Lung (tissue), 11 donors: ENCODE measurements at regions not wholly inside any gene's neighbourhood (a gene's known extent, or its start where the extent isn't known, plus 50 kb on each side); places are given as distances from the start of the nearest gene placed in this dataset.

Experiments used
- ATAC-seq: fragments of 200-7000 bp; cut with Tn5 transposase; one replicate; pipeline ENCODE4 v1.9.1; 2020; ENCODE audit warnings: moderate number of reproducible peaks; ENCODE audit not compliant: insufficient read depth, low FRiP score
- DNase-seq, 3 donors: peaks; one replicate each; pipeline ENCODE4 v3.0.0-alpha.2; 2013 to 2017
- H3K27ac ChIP-seq, 2 donors: one replicate each; pipeline ENCODE4 v1.5.1; 2013; ENCODE audit warnings: mild to moderate bottlenecking in 2 of 2, moderate library complexity in 2 of 2, control low read depth in 1 of 2, inconsistent platforms in 1 of 2, low read depth in 1 of 2, low read length in 1 of 2
- H3K27me3 ChIP-seq, 3 donors: one replicate each; pipeline ENCODE4 v1.5.1; 2013; ENCODE audit warnings: low read length in 2 of 3; ENCODE audit not compliant: control insufficient read depth in 3 of 3, insufficient read depth in 3 of 3
- H3K36me3 ChIP-seq, 4 donors: one replicate each; pipeline ENCODE4 v1.5.1; 2013; ENCODE audit warnings: low read length in 4 of 4, mild to moderate bottlenecking in 1 of 4, moderate library complexity in 1 of 4; ENCODE audit not compliant: control insufficient read depth in 4 of 4, insufficient read depth in 4 of 4
- H3K4me1 ChIP-seq, 5 donors: one replicate each; pipeline ENCODE4 v1.5.1; 2013; ENCODE audit warnings: low read length in 5 of 5, mild to moderate bottlenecking in 2 of 5, moderate library complexity in 1 of 5; ENCODE audit not compliant: control insufficient read depth in 5 of 5, insufficient read depth in 5 of 5
- H3K4me3 ChIP-seq: one replicate; pipeline ENCODE4 v1.5.1; 2013; ENCODE audit warnings: mild to moderate bottlenecking, control low read depth, moderate library complexity
- H3K9ac ChIP-seq, 2 donors: one replicate each; pipeline ENCODE4 v1.5.1; 2013; ENCODE audit warnings: low read length in 2 of 2, control low read depth in 1 of 2; ENCODE audit not compliant: insufficient read depth in 1 of 2
- H3K9me3 ChIP-seq, 4 donors: one replicate each; pipeline ENCODE4 v1.5.1; 2013; ENCODE audit warnings: low read length in 3 of 4, mild to moderate bottlenecking in 1 of 4, moderate library complexity in 1 of 4; ENCODE audit not compliant: control insufficient read depth in 4 of 4, insufficient read depth in 3 of 4
- CTCF ChIP-seq: IDR thresholded peaks from 2 replicates; pipeline ENCODE4 v1.5.1; 2012; ENCODE audit warnings: mild to moderate bottlenecking; ENCODE audit errors: control extremely low read depth, extremely low read depth
- WGBS, 2 donors: extraction: QIAGEN DNeasy Blood & Tissue Kit; methylation state at CpG; one replicate each; pipeline ENCODE4 v1.1.7; 2013; 5-methylcytosine and 5-hydroxymethylcytosine counted together
- donor health status: control.
- donor health status: control.
- donor health status: Bipolar disorder and iron deficiency.
- donor health status: healthy.
- donor health status: DM: yes; HTN: yes; CAD: no.

- DNase-seq (no peak), ATAC-seq (no peak)
- no peak for TF ChIP-seq CTCF
- Histone ChIP-seq H3K27ac (no peak overlapping the region), H3K4me3 (no peak overlapping the region), H3K9me3 (no peaks in the 10 kb centered on the region), H3K27me3 (peaks cover 0 to 4% (median 3%) of the 10 kb centered on the region in 3 donors), H3K9ac (no peak overlapping the region), H3K36me3 (no peaks in the 10 kb centered on the region), H3K4me1 (no peaks in the 10 kb centered on the region)
- WGBS, 2 donors, result 73 to 83% methylated on average over 2 of the region's 2 CpGs
Observed at GRCh38 chr15:98025237-98025636, 64.7 kb downstream of the ARRDC4 start.

- DNase-seq, result no peak
- Histone ChIP-seq H3K36me3 (no peaks in the 10 kb centered on the region), H3K27me3 (peaks cover 0 to 3% (median 0%) of the 10 kb centered on the region in 3 donors), H3K27ac (no peak overlapping the region), H3K9me3 (no peaks in the 10 kb centered on the region), H3K9ac (no peak overlapping the region), H3K4me1 (no peaks in the 10 kb centered on the region), H3K4me3 (no peak overlapping the region)
- WGBS, 2 donors, result 69 to 76% methylated on average over 4 of the region's 4 CpGs
- no peak for ATAC-seq
- no peak for TF ChIP-seq CTCF
Observed at GRCh38 chr15:98034731-98035130, 74.2 kb downstream of the ARRDC4 start.

- ATAC-seq (no peak), DNase-seq (no peak)
- H3K4me1 ChIP-seq, result no peaks in the 10 kb centered on the region
- no peak overlapping the region for H3K9ac ChIP-seq
- H3K36me3 ChIP-seq, result no peaks in the 10 kb centered on the region
- no peaks in the 10 kb centered on the region for H3K9me3 ChIP-seq
- H3K27ac ChIP-seq, result no peak overlapping the region
- TF ChIP-seq CTCF, result no peak
- H3K27me3 ChIP-seq, result peaks cover 0 to 3% (median 0%) of the 10 kb centered on the region in 3 donors
- WGBS, 2 donors, result 87 to 93% methylated on average over 7 of the region's 7 CpGs
- H3K4me3 ChIP-seq, result no peak overlapping the region
Observed at GRCh38 chr15:98035134-98035533, 74.6 kb downstream of the ARRDC4 start.

GRCh38 chr15:98035577-98036010, 75.1 kb downstream of the ARRDC4 start:
- H3K9ac ChIP-seq, result no peak overlapping the region
- WGBS, 2 donors, result 77 to 78% methylated on average over 2 of the region's 2 CpGs
- TF ChIP-seq CTCF, result no peak

More at GRCh38 chr15:98035577-98036010, 75.1 kb downstream of the ARRDC4 start:
- DNase-seq, result no peak
- ATAC-seq, result no peak
- H3K36me3 ChIP-seq, result no peaks in the 10 kb centered on the region
- H3K9me3 ChIP-seq, result no peaks in the 10 kb centered on the region
- no peak overlapping the region for H3K27ac ChIP-seq
- no peaks in the 10 kb centered on the region for H3K4me1 ChIP-seq
- H3K4me3 ChIP-seq, result no peak overlapping the region
- H3K27me3 ChIP-seq, result peaks cover 0 to 3% (median 0%) of the 10 kb centered on the region in 3 donors
